Activated T-helper 2 cell treated with anti-CD3 and anti-CD28 coated beads, Interferon-gamma antibody, Interleukin-2, Interleukin-4, amounts not matched to agents 10 μg/mL and 5 μg/mL and 100 μg/mL, durations not matched to agents 14 hours and 24 hours and 36 hours (primary cell): ENCODE measurements at regions not wholly inside any gene's neighbourhood (a gene's known extent, or its start where the extent isn't known, plus 50 kb on each side); places are given as distances from the start of the nearest gene placed in this dataset.

Experiments
- DNase-seq: peaks from one replicate; pipeline ENCODE4 v3.0.0; 2021; ENCODE audit warnings: low spot score
- H3K27ac Mint-ChIP-seq: one replicate; pipeline ENCODE4 v1.8.0; 2021; ENCODE audit warnings: mixed read lengths
- H3K27me3 Mint-ChIP-seq: one replicate; pipeline ENCODE4 v1.8.0; 2021; ENCODE audit warnings: low read depth, mixed read lengths
- H3K36me3 Mint-ChIP-seq: one replicate; pipeline ENCODE4 v1.8.0; 2021; ENCODE audit warnings: low read depth, mixed read lengths
- H3K4me1 Mint-ChIP-seq: one replicate; pipeline ENCODE4 v1.8.0; 2021; ENCODE audit warnings: low read depth, mixed read lengths
- H3K4me3 Mint-ChIP-seq: one replicate; pipeline ENCODE4 v1.8.0; 2021; ENCODE audit warnings: low read depth, mild to moderate bottlenecking, moderate library complexity, mixed read lengths
- H3K9me3 Mint-ChIP-seq: one replicate; pipeline ENCODE4 v1.8.0; 2021; ENCODE audit warnings: mixed read lengths
- intact Hi-C: fragments of 100-400 bp; cut with micrococcal nuclease; formaldehyde crosslinking; loops from one replicate; pipeline ENCODE4 v1.15.1; 2023

DNA sequence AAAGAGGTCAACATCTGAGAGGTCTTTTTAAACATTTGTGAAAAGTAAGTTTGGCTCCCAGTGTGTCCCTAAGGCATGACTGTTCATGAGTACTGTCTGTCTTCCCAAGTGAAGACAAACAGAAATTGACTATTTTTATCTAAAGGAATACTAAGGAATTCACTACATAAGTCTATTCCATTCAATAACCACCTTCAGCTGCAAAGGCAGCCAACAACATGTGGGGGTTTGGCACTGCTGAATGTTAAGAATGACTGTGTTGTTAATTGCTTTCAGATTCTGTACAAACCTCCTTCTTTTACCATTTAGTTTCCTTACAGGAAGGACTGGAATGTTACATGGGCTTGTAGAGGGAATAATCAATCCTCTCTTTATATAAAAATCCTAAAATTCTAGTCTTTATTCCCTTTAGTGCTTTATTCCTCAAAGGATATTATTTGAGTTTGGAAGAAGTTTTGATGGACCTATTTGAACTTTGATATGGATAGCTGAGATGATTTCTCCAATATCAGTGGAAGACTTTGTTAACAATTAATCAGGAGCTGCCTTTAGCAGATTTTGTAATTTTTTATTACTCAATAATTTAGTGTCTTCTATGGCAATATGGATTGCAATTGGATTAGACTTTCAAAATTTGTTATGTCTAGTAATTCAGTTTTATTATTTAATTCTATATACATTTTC, 201.7 kb upstream of the CHRM3 start:
- no peak overlapping the region for H3K27ac Mint-ChIP-seq
- no peak overlapping the region for H3K4me3 Mint-ChIP-seq
- intact Hi-C loops: no loop called here
- H3K4me1 Mint-ChIP-seq: no peaks in the 10 kb centered on the region
- no peak for DNase-seq
- no peaks in the 10 kb centered on the region for H3K36me3 Mint-ChIP-seq
- H3K9me3 Mint-ChIP-seq: peaks cover 4% of the 10 kb centered on the region
- H3K27me3 Mint-ChIP-seq: no peaks in the 10 kb centered on the region

- H3K27me3 Mint-ChIP-seq: no peaks in the 10 kb centered on the region
- intact Hi-C loops: no loop called here
- H3K36me3 Mint-ChIP-seq: no peaks in the 10 kb centered on the region
- no peak for DNase-seq
- H3K9me3 Mint-ChIP-seq: peaks cover 10% of the 10 kb centered on the region
- H3K27ac Mint-ChIP-seq: no peak overlapping the region
- H3K4me3 Mint-ChIP-seq: no peak overlapping the region
- H3K4me1 Mint-ChIP-seq: no peaks in the 10 kb centered on the region
These were observed 207.4 kb upstream of the CHRM3 start for GRCh38 chr1:239178961-239179360.

GRCh38 chr1:239174880-239175279, 211.5 kb upstream of the CHRM3 start:
- Mint-ChIP-seq H3K4me1 (no peaks in the 10 kb centered on the region), H3K4me3 (no peak overlapping the region), H3K36me3 (no peaks in the 10 kb centered on the region), H3K27ac (no peak overlapping the region), H3K9me3 (peaks cover 17% of the 10 kb centered on the region), H3K27me3 (no peaks in the 10 kb centered on the region)
- DNase-seq: no peak
- intact Hi-C loops: no loop called here

DNA sequence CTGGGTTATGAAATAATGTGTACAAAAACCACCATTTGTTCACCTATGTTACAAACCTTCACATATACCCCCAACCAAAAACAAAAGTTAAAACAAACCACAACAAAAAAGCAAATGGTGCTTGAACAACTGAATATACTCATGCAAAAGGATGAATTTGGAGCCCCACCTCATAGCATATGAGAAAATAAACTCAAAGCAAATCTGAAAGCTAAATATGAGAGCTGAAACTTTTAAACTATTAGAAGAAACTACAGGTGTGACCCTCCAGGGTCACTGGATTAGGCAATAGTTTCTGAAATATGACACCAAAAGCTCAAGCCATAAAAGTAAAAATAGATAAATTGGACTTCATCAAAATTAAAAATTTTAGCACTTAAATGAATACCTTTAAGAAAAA, 215.5 kb upstream of the CHRM3 start:
- no peak overlapping the region for H3K27ac Mint-ChIP-seq
- peaks cover 16% of the 10 kb centered on the region for H3K9me3 Mint-ChIP-seq
- no peaks in the 10 kb centered on the region for H3K27me3 Mint-ChIP-seq
- no peaks in the 10 kb centered on the region for H3K36me3 Mint-ChIP-seq
- intact Hi-C loops: no loop called here
- H3K4me1 Mint-ChIP-seq: no peaks in the 10 kb centered on the region
- H3K4me3 Mint-ChIP-seq: no peak overlapping the region
- no peak for DNase-seq

DNA sequence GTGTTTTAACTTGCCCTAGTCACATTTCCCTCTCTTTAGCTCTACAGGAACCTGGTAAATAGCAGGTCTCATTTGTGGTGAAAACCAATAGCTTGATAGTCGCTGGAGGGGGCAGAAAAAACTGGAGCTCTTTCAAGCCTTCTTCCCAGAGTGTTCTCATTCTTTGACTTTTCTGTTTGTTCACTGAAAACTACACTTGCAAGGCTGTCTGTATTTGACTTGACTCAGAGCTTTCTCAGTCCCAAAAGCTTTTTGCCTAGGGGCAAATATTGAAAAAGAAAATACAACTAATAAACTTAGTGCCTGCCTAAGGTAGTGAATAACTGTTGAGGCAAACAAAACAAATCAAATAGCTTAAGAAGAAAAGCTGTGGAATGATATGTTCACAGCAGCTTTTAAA, 217.1 kb upstream of the CHRM3 start:
- no peaks in the 10 kb centered on the region for H3K36me3 Mint-ChIP-seq
- intact Hi-C loops: no loop called here
- peaks cover 16% of the 10 kb centered on the region for H3K9me3 Mint-ChIP-seq
- no peak overlapping the region for H3K27ac Mint-ChIP-seq
- no peak for DNase-seq
- H3K4me3 Mint-ChIP-seq: no peak overlapping the region
- H3K27me3 Mint-ChIP-seq: no peaks in the 10 kb centered on the region
- no peaks in the 10 kb centered on the region for H3K4me1 Mint-ChIP-seq

DNA sequence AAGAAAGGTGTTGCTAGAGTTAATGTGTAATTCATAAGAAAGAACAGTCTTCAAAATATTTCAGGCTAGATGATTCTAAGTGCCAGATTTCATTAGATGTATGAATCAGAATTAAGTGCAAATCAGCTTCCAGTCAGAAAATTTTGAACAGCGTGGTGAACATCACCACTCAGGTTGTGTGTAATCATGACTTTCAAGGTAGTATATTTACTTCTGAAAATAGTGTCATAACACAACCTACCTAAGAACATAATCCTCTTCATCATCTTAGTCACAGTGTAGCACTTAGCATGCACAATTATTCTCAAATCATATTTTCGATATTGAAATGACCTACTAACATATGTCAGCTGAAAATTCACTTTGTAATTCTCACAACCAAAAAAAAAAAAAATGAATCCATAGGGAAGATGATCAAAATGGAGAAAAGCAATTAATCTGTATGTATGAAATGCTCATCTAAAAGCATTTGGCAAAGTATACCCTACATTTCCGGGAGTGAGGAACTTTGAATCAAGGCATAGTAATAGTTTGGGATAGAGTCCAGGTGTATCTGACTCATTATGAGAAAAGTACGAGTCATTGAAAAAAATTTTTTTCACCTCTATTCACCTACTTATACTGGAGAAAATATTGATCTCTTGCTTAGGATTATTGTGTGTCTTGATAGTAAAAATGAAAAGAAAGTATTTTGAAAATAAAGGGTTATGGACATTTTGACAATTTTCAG, 221.8 kb upstream of the CHRM3 start:
- Mint-ChIP-seq H3K4me3 (no peak overlapping the region), H3K36me3 (no peaks in the 10 kb centered on the region), H3K9me3 (peaks cover 2% of the 10 kb centered on the region), H3K27ac (no peak overlapping the region), H3K27me3 (no peaks in the 10 kb centered on the region), H3K4me1 (no peaks in the 10 kb centered on the region)
- DNase-seq: no peak
- intact Hi-C loops: no loop called here

DNA sequence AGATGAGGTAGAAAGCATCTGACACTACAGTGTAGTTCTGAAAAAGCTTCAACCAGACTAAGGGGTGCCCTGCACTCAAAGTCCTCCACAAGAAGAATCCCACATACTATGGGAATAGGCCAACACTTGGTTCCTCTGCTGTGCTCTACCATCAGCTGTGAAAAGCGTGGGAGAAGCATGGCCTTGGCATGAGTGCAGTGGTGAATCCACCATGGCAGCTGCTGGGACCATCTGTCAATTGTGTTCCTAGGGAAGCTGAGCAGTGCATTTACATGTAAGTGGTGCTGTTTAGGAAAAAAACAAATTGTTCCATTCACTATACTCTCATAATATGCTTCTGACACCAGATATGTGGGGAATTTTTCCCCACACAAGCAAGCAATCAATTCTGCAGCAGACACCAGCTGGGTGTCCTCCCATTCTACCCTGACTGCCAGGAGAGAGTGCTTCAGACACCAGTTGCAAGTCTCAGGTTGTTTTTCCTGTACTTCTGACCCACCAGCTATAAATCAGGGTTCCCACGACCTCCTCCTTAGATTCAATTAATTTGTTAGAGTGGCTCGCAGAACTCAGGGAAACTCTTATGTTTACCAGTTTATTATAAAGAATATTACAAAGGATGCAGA, 230.8 kb upstream of the CHRM3 start:
- Mint-ChIP-seq H3K36me3 (no peaks in the 10 kb centered on the region), H3K4me3 (no peak overlapping the region), H3K27me3 (no peaks in the 10 kb centered on the region), H3K27ac (no peak overlapping the region), H3K9me3 (no peaks in the 10 kb centered on the region), H3K4me1 (no peaks in the 10 kb centered on the region)
- intact Hi-C loops: no loop called here
- DNase-seq: no peak

GRCh38 chr1:239151937-239152336, 234.4 kb upstream of the CHRM3 start:
- no peaks in the 10 kb centered on the region for H3K4me1 Mint-ChIP-seq
- H3K27me3 Mint-ChIP-seq: no peaks in the 10 kb centered on the region
- H3K27ac Mint-ChIP-seq: no peak overlapping the region
- H3K4me3 Mint-ChIP-seq: no peak overlapping the region
- intact Hi-C loops: no loop called here
- no peaks in the 10 kb centered on the region for H3K36me3 Mint-ChIP-seq
- DNase-seq: no peak
- H3K9me3 Mint-ChIP-seq: no peaks in the 10 kb centered on the region

DNA sequence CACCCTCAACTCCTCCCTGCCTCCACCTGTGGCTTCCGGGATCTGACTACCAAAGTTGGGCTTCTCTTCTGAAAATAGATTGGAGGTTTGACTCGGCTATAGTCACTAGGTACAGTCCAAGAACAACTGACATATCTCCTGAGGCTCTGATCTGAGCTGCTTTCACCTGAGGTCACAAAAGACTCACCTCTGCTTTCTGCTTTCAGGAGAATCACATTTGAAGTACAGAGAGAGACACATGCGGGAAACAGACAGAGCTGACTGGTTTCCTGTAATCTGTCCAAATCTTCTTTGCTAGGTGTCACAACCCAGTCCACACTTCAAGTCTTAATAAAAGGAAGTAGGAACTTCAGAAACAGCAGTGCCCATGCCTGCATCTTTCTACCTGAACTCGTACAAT, 245.4 kb upstream of the CHRM3 start:
- Mint-ChIP-seq H3K4me1 (no peaks in the 10 kb centered on the region), H3K36me3 (no peaks in the 10 kb centered on the region), H3K9me3 (peaks cover 17% of the 10 kb centered on the region), H3K4me3 (no peak overlapping the region), H3K27me3 (no peaks in the 10 kb centered on the region), H3K27ac (no peak overlapping the region)
- DNase-seq: no peak
- intact Hi-C loops: no loop called here

DNA sequence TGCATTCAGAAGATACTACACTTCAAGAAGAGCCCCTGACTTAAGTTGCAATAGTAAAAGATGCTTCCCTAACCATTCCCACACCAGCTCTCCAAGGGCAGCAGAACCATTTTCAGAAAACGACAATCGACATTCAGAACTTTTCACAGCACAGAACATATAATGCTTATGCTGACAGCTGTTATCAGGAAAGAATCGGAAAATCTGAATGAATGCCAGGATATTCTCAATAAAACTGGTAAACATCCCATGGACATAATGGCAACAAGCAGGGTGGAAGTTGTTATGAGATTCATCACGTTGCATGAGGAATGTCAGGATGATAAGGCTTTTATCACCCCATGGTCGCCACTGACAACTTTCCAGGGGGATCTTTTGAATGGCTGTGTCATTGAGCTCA, 246.6 kb upstream of the CHRM3 start:
- Mint-ChIP-seq H3K4me1 (no peaks in the 10 kb centered on the region), H3K27ac (no peak overlapping the region), H3K36me3 (no peaks in the 10 kb centered on the region), H3K9me3 (peaks cover 17% of the 10 kb centered on the region), H3K4me3 (no peak overlapping the region), H3K27me3 (no peaks in the 10 kb centered on the region)
- no peak for DNase-seq
- intact Hi-C loops: no loop called here

- intact Hi-C loops: no loop called here
These were observed 257.8 kb upstream of the CHRM3 start for GRCh38 chr1:239128541-239128940.

DNA sequence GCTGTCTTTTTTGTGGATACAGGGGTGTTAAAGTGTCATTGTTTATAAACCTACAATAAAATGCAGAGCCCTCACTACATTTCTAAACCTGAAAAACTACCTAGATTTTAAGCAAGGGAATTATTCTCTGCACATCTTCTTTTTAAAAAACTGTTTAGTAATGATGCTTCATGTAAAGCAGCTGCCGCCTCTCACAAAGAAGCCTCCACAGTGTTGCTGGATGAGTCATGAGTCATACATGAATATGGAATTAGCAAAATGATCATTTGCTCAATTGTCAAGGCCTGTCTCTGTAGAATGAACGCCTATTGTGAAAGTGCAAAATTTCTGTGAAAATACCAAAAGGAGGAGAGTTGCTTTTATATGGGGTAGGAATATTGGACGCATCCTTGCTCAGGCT, 259.5 kb upstream of the CHRM3 start:
- H3K27me3 Mint-ChIP-seq: no peaks in the 10 kb centered on the region
- no peak overlapping the region for H3K4me3 Mint-ChIP-seq
- DNase-seq: no peak
- intact Hi-C loops: no loop called here
- no peaks in the 10 kb centered on the region for H3K9me3 Mint-ChIP-seq
- no peaks in the 10 kb centered on the region for H3K4me1 Mint-ChIP-seq
- H3K36me3 Mint-ChIP-seq: no peaks in the 10 kb centered on the region
- no peak overlapping the region for H3K27ac Mint-ChIP-seq

More at GRCh38 chr1:239128541-239128940, 257.8 kb upstream of the CHRM3 start:
- Mint-ChIP-seq H3K36me3 (no peaks in the 10 kb centered on the region), H3K9me3 (no peaks in the 10 kb centered on the region), H3K27me3 (no peaks in the 10 kb centered on the region), H3K4me1 (no peaks in the 10 kb centered on the region), H3K27ac (no peak overlapping the region), H3K4me3 (no peak overlapping the region)
- DNase-seq: no peak

GRCh38 chr1:239125893-239126292, 260.5 kb upstream of the CHRM3 start:
- no peaks in the 10 kb centered on the region for H3K9me3 Mint-ChIP-seq
- no peaks in the 10 kb centered on the region for H3K4me1 Mint-ChIP-seq
- intact Hi-C loops: no loop called here

More at GRCh38 chr1:239125893-239126292, 260.5 kb upstream of the CHRM3 start:
- H3K4me3 Mint-ChIP-seq: no peak overlapping the region
- H3K27me3 Mint-ChIP-seq: no peaks in the 10 kb centered on the region
- no peaks in the 10 kb centered on the region for H3K36me3 Mint-ChIP-seq
- no peak for DNase-seq
- H3K27ac Mint-ChIP-seq: no peak overlapping the region
